Adipocyte (in vitro differentiated cells): ENCODE measurements at regions not wholly inside any gene's neighbourhood (a gene's known extent, or its start where the extent isn't known, plus 50 kb on each side); places are given as distances from the start of the nearest gene placed in this dataset.
"Not testable (repeated sequence)": the region's sequence is repeated elsewhere in the genome, so short reads cannot be mapped to it uniquely, and the experiment has no call there.

Source experiments
- DNase-seq: peaks from one replicate; pipeline ENCODE4 v3.0.0-alpha.2; 2015; ENCODE audit warnings: low read depth
- H3K27me3 ChIP-seq: replicated peaks from 2 replicates; pipeline ENCODE4 v1.7.0; 2013; ENCODE audit warnings: mild to moderate bottlenecking, low read length, moderate library complexity; ENCODE audit not compliant: control insufficient read depth, insufficient read depth
- H3K36me3 ChIP-seq: 2 replicates; pipeline ENCODE4 v1.7.0; 2013; ENCODE audit warnings: low read length, mild to moderate bottlenecking, moderate library complexity; ENCODE audit not compliant: control insufficient read depth, insufficient read depth, severe bottlenecking
- H3K4me1 ChIP-seq: 2 replicates; pipeline ENCODE4 v1.7.0; 2013; ENCODE audit warnings: mild to moderate bottlenecking, low read length, moderate library complexity; ENCODE audit not compliant: control insufficient read depth, insufficient read depth
- H3K4me3 ChIP-seq: 2 replicates; pipeline ENCODE4 v1.7.0; 2013; ENCODE audit warnings: mild to moderate bottlenecking, low read length, moderate library complexity
- H3K9ac ChIP-seq: 2 replicates; pipeline ENCODE4 v1.7.0; 2013; ENCODE audit warnings: mild to moderate bottlenecking, low read length, moderate library complexity
- H3K9me3 ChIP-seq: 2 replicates; pipeline ENCODE4 v1.7.0; 2013; ENCODE audit warnings: mild to moderate bottlenecking, low read length, moderate library complexity; ENCODE audit not compliant: control insufficient read depth

DNA sequence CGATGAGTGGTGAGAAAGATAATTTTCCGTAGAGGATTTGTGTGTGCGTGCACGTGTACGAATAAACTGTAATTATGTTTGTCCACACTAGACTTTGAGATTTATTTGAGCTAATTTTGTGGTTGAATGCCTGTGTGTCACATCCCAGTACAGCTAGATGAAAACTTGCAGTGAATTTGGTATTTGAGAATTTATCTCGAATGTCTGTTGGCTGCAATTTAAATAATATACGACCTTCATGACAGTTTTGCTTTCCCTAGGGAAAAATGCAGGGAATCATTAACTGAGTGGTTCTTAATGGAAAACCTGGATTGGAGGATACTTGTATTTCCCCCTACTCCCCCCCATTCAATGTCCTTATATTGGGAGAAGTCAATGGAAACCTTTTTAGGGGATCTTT is 124.8 kb downstream of the GOSR1 start:
- not testable (repeated sequence) for DNase-seq, H3K27me3 ChIP-seq

DNA sequence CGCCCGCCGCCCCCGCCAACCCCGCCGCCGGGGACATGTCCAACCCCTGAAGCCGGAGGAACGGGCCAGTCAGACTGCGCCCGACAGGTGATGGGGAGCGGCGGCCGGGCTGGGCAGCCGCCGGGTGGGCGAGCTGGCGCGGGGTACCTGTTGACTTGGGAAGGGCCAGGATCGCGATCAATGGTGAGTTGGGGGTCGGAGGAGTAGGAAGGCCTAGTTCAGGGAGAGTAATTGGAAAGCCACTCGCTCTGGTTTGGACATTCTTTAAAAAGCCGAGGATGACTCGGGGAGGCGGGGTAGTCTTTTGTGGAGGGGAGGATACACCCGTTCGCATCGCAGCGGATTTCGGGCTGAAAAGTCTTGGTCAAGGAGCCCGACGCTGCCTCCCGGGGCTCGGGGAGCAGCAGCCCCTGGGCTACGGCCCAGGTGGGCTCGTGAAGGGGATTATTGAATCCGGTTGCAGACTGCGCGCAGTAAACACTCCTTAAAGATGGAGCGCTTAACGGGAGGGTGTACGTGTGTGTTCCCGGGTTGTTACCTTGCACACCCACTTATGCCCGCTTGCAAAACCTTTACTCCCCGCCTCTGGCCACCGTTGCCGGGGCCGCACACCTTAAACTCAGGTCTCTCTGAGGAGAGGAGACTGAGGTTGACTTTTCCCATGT is 123.8 kb downstream of the GOSR1 start:
- H3K9me3 ChIP-seq, result no peaks in the 10 kb centered on the region
- no peaks in the 10 kb centered on the region for H3K27me3 ChIP-seq
- peak overlapping the region; percentile 95 for H3K9ac ChIP-seq
- H3K36me3 ChIP-seq, result no peaks in the 10 kb centered on the region
- peaks cover 4% of the 10 kb centered on the region for H3K4me1 ChIP-seq
- peak overlapping the region; percentile 95 for H3K4me3 ChIP-seq
- peak; percentile 55 for DNase-seq

More for the DNA sequence above, 124.8 kb downstream of the GOSR1 start:
- not testable (repeated sequence) for H3K4me1 ChIP-seq, H3K9me3 ChIP-seq, H3K36me3 ChIP-seq
- Histone ChIP-seq H3K9ac (peak overlapping the region; percentile 63), H3K4me3 (peak overlapping the region; percentile 95)

- peak; percentile 90 for DNase-seq
- Histone ChIP-seq H3K27me3 (no peaks in the 10 kb centered on the region), H3K4me3 (peak overlapping the region; percentile 95), H3K36me3 (no peaks in the 10 kb centered on the region), H3K9me3 (no peaks in the 10 kb centered on the region), H3K4me1 (peaks cover 4% of the 10 kb centered on the region), H3K9ac (peak overlapping the region; percentile 95)
These were observed 123.0 kb downstream of the GOSR1 start for GRCh38 chr17:30600060-30600829.

DNA sequence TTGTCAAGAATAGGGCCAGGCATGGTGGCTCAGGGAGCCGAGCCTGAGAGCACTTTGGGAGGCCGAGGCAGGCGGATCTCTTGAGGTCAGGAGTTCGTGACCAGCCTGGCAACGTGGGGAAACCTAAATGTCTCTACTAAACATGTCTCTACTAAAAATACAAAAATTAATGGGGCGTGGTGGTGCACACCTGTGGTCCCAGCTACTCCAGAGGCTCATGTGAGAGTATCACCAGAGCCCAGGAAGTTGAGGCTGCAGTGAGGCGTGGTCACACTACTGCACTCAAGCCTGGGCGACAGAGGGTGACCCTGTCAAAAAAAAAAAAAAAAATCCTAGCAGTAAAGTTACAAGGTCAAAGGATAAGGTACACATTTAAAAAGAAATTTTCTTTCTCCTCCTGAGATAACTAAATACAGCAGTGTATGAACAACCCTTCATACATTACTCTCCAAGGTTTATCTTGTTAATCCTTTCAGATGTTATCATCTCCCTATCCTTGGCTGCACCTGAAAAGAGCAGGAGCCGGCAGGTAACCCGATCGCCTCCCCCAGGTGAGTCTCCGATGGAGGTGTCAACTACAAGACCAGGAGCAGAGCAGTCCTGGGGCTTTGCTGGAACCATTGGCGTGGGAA is 122.3 kb downstream of the GOSR1 start:
- Histone ChIP-seq H3K4me3 (peak overlapping the region; percentile 95), H3K27me3 (no peaks in the 10 kb centered on the region), H3K4me1 (peaks cover 4% of the 10 kb centered on the region), H3K36me3 (no peaks in the 10 kb centered on the region), H3K9me3 (no peaks in the 10 kb centered on the region), H3K9ac (peak overlapping the region; percentile 95)
- DNase-seq, result no peak

DNA sequence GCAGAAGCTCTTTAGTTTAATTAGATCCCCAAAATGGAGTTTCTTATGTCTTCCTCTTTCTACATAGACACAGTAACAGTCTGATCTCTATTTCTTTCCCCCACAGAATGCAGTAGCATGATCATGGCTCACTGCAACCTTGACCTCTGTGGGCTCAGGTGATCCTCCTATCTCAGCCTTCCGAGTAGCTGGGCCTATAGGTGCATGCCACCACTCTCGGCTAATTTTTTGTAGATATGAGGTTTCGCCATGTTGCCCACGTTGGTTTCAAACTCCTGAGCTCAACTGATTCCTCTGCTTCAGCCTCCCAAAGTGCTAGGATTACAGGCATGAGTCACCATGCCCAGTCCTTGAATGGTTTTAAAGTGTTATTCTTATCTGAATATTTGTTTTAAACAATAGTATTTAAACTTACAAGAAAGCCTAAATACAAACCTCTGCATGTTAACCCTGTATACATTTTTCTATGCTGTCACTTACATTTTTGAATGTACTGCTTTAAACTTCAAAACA is 120.6 kb downstream of the GOSR1 start:
- no peak overlapping the region for H3K4me3 ChIP-seq
- no peaks in the 10 kb centered on the region for H3K36me3 ChIP-seq
- H3K27me3 ChIP-seq, result no peaks in the 10 kb centered on the region
- peaks cover 4% of the 10 kb centered on the region for H3K4me1 ChIP-seq
- DNase-seq, result peak; percentile 23
- no peak overlapping the region for H3K9ac ChIP-seq
- no peaks in the 10 kb centered on the region for H3K9me3 ChIP-seq

DNA sequence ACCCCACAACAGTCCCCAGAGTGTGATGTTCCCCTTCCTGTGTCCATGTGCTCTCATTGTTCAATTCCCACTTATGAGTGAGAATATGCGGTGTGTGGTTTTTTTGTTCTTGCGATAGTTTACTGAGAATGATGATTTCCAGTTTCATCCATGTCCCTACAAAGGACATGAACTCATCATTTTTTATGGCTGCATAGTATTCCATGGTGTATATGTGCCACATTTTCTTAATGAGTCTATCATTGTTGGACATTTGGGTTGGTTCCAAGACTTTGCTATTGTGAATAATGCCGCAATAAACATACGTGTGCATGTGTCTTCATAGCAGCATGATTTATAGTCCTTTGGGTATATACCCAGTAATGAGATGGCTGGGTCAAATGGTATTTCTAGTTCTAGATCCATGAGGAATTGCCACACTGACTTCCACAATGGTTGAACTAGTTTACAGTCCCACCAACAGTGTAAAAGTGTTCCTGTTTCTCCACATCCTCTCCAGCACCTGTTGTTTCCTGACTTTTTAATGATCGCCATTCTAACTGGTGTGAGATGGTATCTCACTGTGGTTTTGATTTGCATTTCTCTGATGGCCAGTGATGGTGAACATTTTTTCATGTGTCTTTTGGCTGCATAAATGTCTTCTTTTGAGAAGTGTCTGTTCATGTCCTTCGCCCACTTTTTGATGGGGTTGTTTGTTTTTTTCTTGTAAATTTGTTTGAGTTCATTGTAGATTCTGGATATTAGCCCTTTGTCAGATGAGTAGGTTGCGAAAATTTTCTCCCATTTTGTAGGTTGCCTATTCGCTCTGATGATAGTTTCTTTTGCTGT is 120.0 kb downstream of the GOSR1 start:
- DNase-seq, H3K9ac ChIP-seq, H3K27me3 ChIP-seq, H3K4me3 ChIP-seq, H3K4me1 ChIP-seq, H3K36me3 ChIP-seq, H3K9me3 ChIP-seq: not testable (repeated sequence)

GRCh38 chr17:30594953-30595371 is 117.8 kb downstream of the GOSR1 start:
- not testable (repeated sequence) for DNase-seq, H3K27me3 ChIP-seq, H3K9ac ChIP-seq, H3K4me3 ChIP-seq, H3K9me3 ChIP-seq, H3K36me3 ChIP-seq, H3K4me1 ChIP-seq

DNA sequence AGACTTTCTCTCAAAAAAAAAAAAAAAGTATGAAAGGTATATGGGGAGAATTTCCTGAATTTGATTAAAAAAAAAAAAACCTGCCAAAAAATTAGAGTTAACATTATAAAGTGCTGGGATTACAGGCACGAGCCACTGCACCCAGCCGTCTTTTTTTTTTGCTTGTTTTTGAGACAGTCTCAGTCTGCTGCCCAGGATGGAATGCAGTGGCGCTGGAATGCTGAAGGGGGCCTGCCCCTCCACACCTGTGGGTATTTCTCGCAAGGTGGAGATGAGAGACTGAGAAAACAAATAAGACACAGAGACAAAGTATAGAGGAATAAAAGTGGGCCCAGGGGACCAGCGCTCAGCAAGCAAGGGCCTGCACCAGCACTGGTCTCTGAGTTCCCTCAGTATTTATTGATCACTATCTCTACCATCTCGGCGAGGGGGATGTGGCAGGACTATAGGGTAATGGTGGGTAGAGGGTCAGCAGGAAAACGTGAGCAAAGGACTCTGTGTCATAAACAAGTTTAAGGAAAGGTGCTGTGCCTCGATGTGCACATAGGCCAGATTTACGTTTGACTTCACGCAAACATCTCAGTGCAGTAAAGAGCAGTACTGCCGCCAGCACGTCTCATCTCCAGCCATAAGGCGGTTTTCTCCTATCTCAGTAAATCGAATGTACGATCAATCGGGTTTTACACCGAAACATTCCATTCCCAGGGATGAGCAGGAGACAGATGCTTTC is 117.2 kb downstream of the GOSR1 start:
- no peaks in the 10 kb centered on the region for H3K9me3 ChIP-seq
- no peaks in the 10 kb centered on the region for H3K27me3 ChIP-seq
- H3K4me3 ChIP-seq, result no peak overlapping the region
- no peak overlapping the region for H3K9ac ChIP-seq
- no peaks in the 10 kb centered on the region for H3K4me1 ChIP-seq
- no peaks in the 10 kb centered on the region for H3K36me3 ChIP-seq
- no peak for DNase-seq

GRCh38 chr17:30590081-30590733 is 113.0 kb downstream of the GOSR1 start:
- no peaks in the 10 kb centered on the region for H3K27me3 ChIP-seq
- no peaks in the 10 kb centered on the region for H3K36me3 ChIP-seq
- no peak overlapping the region for H3K4me3 ChIP-seq
- H3K4me1 ChIP-seq, result peaks cover 4% of the 10 kb centered on the region
- peaks cover 3% of the 10 kb centered on the region for H3K9me3 ChIP-seq
- peak; percentile 31 for DNase-seq
- H3K9ac ChIP-seq, result no peak overlapping the region

GRCh38 chr17:30589431-30589830 is 112.2 kb downstream of the GOSR1 start:
- DNase-seq, result no peak
- Histone ChIP-seq H3K4me3 (no peak overlapping the region), H3K9ac (no peak overlapping the region)

More at GRCh38 chr17:30589431-30589830, 112.2 kb downstream of the GOSR1 start:
- no peaks in the 10 kb centered on the region for H3K36me3 ChIP-seq
- no peaks in the 10 kb centered on the region for H3K27me3 ChIP-seq
- H3K9me3 ChIP-seq, result peaks cover 3% of the 10 kb centered on the region
- H3K4me1 ChIP-seq, result peaks cover 4% of the 10 kb centered on the region
